OCI-LY3 (cell line): ENCODE measurements at regions not wholly inside any gene's neighbourhood (a gene's known extent, or its start where the extent isn't known, plus 50 kb on each side); places are given as distances from the start of the nearest gene placed in this dataset.

Source experiments
- H2AFZ ChIP-seq: fragments of 200-600, 300-600 bp; shearing (Covaris generic); 2 replicates; pipeline ENCODE4 v1.6.0; 2014; ENCODE audit warnings: antibody characterized with exemption, low read depth, low read length
- H3K27ac ChIP-seq: fragments of 200-600, 300-600 bp; sonication (generic); 2 replicates; pipeline ENCODE4 v1.5.1; 2014; ENCODE audit warnings: mild to moderate bottlenecking, low read length, moderate library complexity, mixed read lengths
- H3K27me3 ChIP-seq: fragments of 200-600, 300-600 bp; sonication (generic); 2 replicates; pipeline ENCODE4 v1.6.1; 2014; ENCODE audit warnings: low read depth, low read length, mixed read lengths
- H3K36me3 ChIP-seq: fragments of 200-600, 300-600 bp; sonication (generic); replicated peaks from 2 replicates; pipeline ENCODE3; 2014; ENCODE audit warnings: low read depth, low read length, mixed read lengths
- H3K4me1 ChIP-seq: fragments of 300-600, 200-600 bp; sonication (generic); 2 replicates; pipeline ENCODE4 v1.6.1; 2014; ENCODE audit warnings: low read length, mixed read lengths
- H3K4me2 ChIP-seq: fragments of 200-600, 300-600 bp; sonication (generic); 2 replicates; pipeline ENCODE4 v1.6.1; 2014; ENCODE audit warnings: low read length, mixed read lengths
- H3K4me3 ChIP-seq: fragments of 300-600, 200-600 bp; sonication (generic); 2 replicates; pipeline ENCODE4 v1.5.1; 2014; ENCODE audit warnings: antibody characterized with exemption, mild to moderate bottlenecking, low read length, moderate library complexity
- H3K79me2 ChIP-seq: fragments of 300-600, 200-600 bp; shearing (Covaris generic); 2 replicates; pipeline ENCODE4 v1.6.1; 2014; ENCODE audit warnings: mild to moderate bottlenecking, low read length, mixed read lengths
- H3K9ac ChIP-seq: fragments of 300-600, 200-600 bp; shearing (Covaris generic); 2 replicates; pipeline ENCODE4 v1.6.0; 2014; ENCODE audit warnings: mild to moderate bottlenecking, low read length, moderate library complexity
- H3K9me3 ChIP-seq: fragments of 200-600, 300-600 bp; shearing (Covaris generic); 2 replicates; pipeline ENCODE4 v1.6.1; 2014; ENCODE audit warnings: low read length, mixed read lengths; ENCODE audit not compliant: insufficient read depth
- H4K20me1 ChIP-seq: fragments of 200-600, 300-600 bp; sonication (generic); 2 replicates; pipeline ENCODE4 v1.6.1; 2016; ENCODE audit warnings: low read length, mixed read lengths; ENCODE audit not compliant: insufficient read depth
- CTCF ChIP-seq: fragments of 200-600, 300-600 bp; sonication (generic); IDR thresholded peaks from 2 replicates; pipeline ENCODE4 v1.5.1; 2014; ENCODE audit warnings: antibody characterized with exemption, low read length, low read depth
- EZH2phosphoT487 ChIP-seq: fragments of 200-600 bp; shearing (Covaris generic); IDR thresholded peaks from 2 replicates; pipeline ENCODE4 v1.6.1; 2018; ENCODE audit warnings: antibody characterized with exemption, mixed run types, low read depth

GRCh38 chr16:8500351-8500750, 90.0 kb downstream of the TMEM114 start:
- H3K4me2 ChIP-seq = no peak overlapping the region
- no peaks in the 10 kb centered on the region for H3K79me2 ChIP-seq
- H4K20me1 ChIP-seq = no peaks in the 10 kb centered on the region
- no peak overlapping the region for H3K4me3 ChIP-seq
- TF ChIP-seq CTCF (no peak), EZH2phosphoT487 (no peak)
- H3K9me3 ChIP-seq = no peaks in the 10 kb centered on the region
- H3K27ac ChIP-seq = no peak overlapping the region
- H3K27me3 ChIP-seq = peaks cover 3% of the 10 kb centered on the region; the same call in 1 of the 2 replicates
- H3K4me1 ChIP-seq = no peaks in the 10 kb centered on the region
- H2AFZ ChIP-seq = no peak overlapping the region
- H3K36me3 ChIP-seq = no peaks in the 10 kb centered on the region
- no peak overlapping the region for H3K9ac ChIP-seq

- H3K27ac ChIP-seq = no peak overlapping the region
- H3K4me2 ChIP-seq = no peak overlapping the region
- no peaks in the 10 kb centered on the region for H3K4me1 ChIP-seq
- H3K4me3 ChIP-seq = no peak overlapping the region
- H3K27me3 ChIP-seq = no peaks in the 10 kb centered on the region; the same call in 1 of the 2 replicates
- no peaks in the 10 kb centered on the region for H3K79me2 ChIP-seq
- H3K9ac ChIP-seq = no peak overlapping the region
- H2AFZ ChIP-seq = no peak overlapping the region
- H3K36me3 ChIP-seq = no peaks in the 10 kb centered on the region
- no peaks in the 10 kb centered on the region for H3K9me3 ChIP-seq
- no peak for TF ChIP-seq CTCF
- no peaks in the 10 kb centered on the region for H4K20me1 ChIP-seq
These were observed 93.9 kb downstream of the TMEM114 start for GRCh38 chr16:8496364-8496763.

GRCh38 chr16:8493972-8494371, 96.3 kb downstream of the TMEM114 start:
- H3K79me2 ChIP-seq = no peaks in the 10 kb centered on the region
- no peak overlapping the region for H3K27ac ChIP-seq
- no peak overlapping the region for H2AFZ ChIP-seq
- H3K4me3 ChIP-seq = no peak overlapping the region
- H3K9ac ChIP-seq = no peak overlapping the region
- no peaks in the 10 kb centered on the region for H3K9me3 ChIP-seq
- no peak for TF ChIP-seq EZH2phosphoT487
- no peak for TF ChIP-seq CTCF
- no peaks in the 10 kb centered on the region for H4K20me1 ChIP-seq
- H3K4me1 ChIP-seq = no peaks in the 10 kb centered on the region
- no peak overlapping the region for H3K4me2 ChIP-seq
- no peaks in the 10 kb centered on the region; the same call in 1 of the 2 replicates for H3K27me3 ChIP-seq
- H3K36me3 ChIP-seq = no peaks in the 10 kb centered on the region

GRCh38 chr16:8492690-8493089, 97.6 kb downstream of the TMEM114 start:
- Histone ChIP-seq H3K4me1 (no peaks in the 10 kb centered on the region), H3K4me2 (no peak overlapping the region), H3K9me3 (no peaks in the 10 kb centered on the region), H3K4me3 (no peak overlapping the region), H3K27me3 (no peaks in the 10 kb centered on the region; the same call in 1 of the 2 replicates), H3K36me3 (no peaks in the 10 kb centered on the region), H3K79me2 (no peaks in the 10 kb centered on the region), H2AFZ (no peak overlapping the region), H4K20me1 (no peaks in the 10 kb centered on the region), H3K9ac (no peak overlapping the region), H3K27ac (no peak overlapping the region)
- TF ChIP-seq CTCF (no peak), EZH2phosphoT487 (no peak)
